HG03575 (cell line): ENCODE measurements at regions not wholly inside any gene's neighbourhood (a gene's known extent, or its start where the extent isn't known, plus 50 kb on each side); places are given as distances from the start of the nearest gene placed in this dataset.

Experiments used
- ATAC-seq: cut with Tn5 transposase; IDR thresholded peaks from one replicate; pipeline ENCODE4 v1.9.1; 2021; ENCODE audit not compliant: unreplicated experiment, insufficient number of reproducible peaks, low FRiP score; ENCODE audit errors: extremely low read depth

DNA sequence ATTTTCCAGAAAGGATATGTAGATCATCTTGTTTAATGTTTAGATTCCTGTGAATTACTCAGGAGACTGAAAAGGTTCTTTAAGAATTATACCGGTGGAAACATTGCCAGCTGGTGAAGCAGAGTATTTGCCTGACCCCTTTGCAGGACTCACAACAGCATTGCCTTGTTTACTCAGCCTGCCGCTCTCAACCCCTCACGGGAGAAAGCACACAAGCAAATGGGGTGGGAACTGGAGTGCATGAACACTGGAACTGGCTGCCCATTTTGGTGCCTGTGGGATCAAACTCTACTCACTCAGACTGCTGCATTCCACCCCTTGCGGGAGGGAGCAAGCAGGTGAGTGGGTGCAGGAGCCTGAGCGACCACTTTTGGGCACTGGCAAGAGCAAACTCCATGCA lies 804.7 kb upstream of the SLITRK1 start:
- ATAC-seq = no peak

DNA sequence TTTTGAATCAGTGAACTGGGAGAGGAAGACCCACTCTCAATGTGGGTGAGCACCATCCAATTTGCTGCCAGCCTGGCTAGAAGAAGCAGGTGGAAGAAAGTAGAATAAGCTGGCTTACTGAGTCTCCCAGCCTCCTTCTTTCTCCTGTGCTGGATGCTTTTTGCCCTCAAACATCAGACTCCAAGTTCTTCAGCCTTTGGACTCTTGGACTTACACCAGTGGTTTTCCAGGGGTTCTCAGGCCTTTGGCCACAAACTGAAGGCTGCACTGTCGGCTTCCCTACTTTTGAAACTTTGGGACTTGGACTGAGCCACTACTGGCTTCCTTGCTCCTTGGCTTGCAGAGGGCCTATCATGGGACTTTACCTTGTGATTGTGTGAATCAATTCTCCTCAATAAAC lies 804.2 kb upstream of the SLITRK1 start:
- no peak for ATAC-seq

DNA sequence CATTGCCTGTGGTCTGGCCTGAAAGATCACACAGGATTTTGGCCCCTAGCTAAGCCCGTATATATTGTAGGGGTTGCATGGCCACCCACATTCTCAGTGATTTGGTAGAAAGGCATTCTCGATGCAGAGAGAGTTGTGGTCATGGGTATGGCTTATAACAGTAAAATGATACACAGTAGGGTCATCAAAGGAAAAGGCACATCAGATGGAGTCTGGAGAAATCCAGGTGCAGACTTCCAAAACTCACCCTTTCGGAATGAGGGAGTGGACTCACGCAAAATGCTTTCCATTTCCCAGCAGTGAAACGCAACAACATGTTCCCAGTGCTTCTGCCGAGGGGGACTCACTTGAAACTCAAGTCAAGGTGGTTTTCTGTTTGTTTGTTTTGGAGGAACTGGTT lies 802.5 kb upstream of the SLITRK1 start:
- no peak for ATAC-seq

DNA sequence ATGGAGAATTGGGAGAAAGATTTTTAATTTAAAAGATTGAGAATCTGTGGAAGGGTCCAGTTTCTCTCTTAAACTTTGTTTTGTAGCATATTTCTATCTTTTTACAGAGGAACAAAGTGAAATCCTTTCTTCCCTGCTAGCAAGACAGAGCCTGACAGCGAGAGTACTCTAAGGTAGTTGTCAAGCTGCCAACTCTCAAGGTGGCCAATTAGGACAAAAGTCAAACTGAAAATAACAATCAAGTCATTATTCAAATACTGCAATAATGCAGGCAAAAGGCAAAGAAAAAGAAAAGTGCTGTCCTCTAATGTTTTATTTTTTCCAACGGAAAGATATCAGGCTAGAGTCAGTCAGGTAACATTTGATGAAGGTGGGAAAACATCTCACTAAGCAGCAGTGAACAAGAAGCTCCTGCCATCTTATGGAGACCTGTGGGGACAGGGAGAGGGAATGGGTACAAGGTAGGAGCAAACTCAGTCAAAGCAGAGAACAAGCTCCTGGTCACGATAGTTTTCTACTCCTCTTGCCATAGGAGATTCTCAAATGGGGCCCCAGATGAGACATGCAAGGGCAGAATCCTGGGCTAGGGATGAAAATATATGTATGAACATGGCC lies 801.9 kb upstream of the SLITRK1 start:
- no peak for ATAC-seq

DNA sequence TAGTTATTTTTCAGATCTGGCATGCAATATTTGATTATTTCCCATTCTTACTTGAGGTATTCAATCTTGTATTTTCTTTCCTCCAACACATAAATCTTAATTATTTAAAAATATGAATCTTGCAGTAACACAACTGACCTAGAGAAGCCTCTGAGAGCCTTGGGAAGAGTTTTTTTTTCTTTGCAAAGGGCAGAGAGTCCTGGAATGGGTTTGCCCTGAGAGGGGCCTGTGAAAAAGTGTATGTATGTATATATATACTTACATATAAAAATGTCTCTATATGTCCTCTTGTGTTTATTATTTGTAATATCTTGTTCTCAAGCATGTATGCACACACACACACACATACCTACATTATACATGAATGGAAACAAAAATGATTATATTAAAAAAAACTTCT lies 801.2 kb upstream of the SLITRK1 start:
- ATAC-seq = no peak

DNA sequence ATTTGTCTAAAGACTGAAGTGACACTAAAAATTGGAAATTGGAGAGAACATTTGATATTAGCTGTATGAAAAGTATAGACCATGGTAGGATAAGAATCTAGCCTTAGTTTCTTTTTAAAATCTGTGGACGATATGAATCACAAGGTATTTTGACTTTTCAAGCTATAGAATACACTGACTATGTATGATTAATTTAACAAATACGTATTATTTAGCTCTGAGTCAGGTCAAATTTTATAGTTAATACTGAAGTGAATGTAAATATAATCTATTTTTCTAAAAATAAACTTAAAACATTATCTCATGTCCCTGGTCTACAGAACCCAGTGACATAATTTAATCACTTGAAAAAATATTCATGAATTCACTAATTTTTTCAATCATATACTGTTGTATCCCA lies 795.6 kb upstream of the SLITRK1 start:
- ATAC-seq = no peak

DNA sequence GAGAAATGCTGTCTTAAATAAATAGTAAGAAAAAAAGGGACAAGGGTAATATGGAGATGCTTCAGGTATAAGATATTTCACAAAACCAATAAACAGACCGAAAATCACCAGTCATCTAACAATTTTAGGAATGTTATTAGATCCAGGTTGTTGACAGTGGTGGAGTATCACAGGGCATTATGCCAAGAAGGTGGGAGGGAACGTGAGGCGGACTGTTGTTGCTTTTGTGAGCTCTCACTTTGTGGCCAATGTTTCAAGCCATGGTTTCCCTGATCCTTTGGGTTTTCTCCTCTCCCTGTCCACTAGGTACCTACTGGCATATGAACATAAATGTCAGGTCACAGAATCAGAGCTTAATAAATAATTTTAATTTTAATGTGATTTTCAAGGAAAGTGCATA lies 790.3 kb upstream of the SLITRK1 start:
- ATAC-seq = no peak

DNA sequence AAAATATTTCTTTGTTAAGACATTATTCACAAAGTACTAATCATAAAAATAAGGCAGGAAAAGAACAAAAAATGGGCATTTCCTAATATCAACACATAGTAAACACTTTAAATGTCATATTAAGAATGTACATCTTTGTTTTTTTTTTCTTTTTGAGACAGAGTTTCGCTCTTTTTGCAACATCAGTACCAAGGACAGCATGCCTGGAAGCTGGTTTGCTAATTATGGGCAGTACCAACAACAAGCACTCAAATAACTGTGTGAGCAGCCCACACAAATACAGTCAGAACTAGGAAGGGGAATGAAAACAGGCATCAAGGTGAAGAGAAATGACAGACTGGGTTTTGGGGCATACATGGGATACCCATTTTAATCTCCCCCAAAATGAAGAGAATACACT lies 788.0 kb upstream of the SLITRK1 start:
- no peak for ATAC-seq

DNA sequence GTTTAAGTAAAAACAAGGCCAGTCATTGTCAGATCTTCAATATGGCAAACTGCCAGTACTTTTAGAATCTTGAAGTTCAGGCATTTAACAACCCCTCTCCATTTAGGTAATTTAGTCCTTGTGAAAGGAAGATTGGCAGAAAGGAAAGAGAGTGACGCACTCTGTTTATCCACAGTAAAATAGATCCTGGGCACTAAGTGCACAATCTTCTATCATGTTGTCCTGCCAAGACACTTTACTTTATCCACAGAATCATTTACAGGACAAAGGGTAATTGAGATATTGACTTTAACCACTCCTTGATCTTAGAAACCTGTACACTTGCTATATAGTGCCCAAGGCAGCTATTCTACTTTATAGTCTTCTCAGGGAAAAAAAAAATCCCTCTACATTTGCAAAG lies 786.4 kb upstream of the SLITRK1 start:
- ATAC-seq = no peak

DNA sequence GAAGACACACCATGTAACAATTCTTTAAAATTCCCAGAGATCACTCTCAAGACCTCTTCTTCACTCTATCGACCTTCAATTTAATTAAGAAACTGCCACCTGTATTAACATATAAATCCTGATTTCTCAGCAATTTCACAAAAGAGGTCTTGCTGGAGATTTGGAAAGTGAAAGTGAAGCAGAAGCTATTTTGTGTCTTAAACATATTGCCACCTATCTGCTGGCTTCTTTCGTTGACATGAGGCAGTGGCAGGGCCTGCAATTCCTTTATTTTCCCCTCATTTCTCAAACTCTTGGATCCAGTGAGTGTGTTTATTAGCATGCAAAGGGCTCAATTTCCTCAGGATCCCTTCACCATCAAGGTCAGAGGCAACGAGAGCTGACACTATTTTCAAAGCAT lies 780.2 kb upstream of the SLITRK1 start:
- no peak for ATAC-seq

DNA sequence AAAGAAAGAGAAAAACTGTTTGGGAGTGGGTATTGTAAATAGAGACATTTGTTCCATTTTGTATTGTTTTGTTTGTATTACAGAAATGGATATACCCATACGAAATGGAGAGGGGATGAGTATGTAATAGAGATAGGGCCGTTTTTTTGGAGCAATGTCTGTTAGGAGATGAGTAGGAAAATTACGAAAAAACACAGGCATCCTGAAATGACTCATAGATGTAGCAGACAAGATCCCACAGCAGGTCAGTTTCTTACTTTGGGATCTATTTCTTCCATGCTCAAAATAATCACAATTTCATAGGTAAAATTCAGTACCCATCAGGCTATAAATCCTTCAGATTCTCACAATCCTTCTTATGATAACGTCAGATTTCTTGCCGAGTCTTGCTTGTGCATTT lies 779.4 kb upstream of the SLITRK1 start:
- ATAC-seq = no peak

DNA sequence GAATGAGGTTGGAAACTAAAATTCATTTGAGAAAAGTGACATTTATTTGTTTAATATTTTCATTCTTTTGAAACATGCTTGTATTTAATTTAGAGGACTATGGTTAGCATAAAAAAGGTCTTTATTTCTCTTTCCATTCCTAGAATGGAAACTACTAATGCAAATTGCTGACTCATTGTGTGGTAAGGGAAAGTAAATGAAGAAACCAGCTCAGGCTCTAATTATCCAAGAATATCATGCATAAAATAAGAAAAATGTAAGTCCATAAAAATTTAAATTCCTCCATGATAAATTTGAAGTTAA lies 777.0 kb upstream of the SLITRK1 start:
- no peak for ATAC-seq

DNA sequence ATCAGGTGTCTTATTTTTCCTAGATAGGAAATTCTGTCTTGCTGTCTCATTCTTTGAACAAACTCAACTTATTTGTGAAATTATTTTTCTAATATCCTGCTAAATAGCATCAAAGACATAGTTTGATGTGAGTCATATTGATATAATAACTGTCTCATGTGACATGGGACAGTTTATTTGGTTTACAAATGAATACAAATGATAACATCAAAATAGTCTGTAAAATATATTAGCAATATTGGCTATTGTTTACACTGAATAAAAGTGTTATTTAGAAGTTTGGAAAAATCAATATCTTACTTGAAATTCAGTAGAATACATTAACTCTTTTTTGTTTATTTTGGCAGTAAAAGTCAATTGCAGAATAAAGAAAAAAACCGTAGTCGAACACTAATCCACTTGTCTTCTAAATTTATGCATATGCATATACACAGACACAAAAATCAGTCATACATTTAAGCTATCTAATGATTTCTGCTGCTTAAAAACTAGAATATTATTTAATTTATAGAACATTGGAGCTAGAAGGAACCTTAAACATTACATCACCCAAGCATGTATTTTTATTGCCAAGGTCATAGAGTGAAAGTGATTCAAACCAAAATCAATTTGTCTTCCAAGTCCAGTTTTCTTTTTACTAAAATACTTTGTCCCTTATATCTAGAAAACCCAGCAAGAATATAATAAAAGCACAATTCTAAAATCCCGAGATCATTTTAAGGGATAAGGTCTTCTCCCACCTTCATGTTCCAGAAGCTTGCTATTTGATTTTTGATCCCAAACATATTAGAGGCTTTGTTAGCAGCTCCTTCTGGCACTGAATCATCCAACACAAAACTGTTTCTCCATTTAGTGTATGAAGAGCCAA lies 776.5 kb upstream of the SLITRK1 start:
- no peak for ATAC-seq

DNA sequence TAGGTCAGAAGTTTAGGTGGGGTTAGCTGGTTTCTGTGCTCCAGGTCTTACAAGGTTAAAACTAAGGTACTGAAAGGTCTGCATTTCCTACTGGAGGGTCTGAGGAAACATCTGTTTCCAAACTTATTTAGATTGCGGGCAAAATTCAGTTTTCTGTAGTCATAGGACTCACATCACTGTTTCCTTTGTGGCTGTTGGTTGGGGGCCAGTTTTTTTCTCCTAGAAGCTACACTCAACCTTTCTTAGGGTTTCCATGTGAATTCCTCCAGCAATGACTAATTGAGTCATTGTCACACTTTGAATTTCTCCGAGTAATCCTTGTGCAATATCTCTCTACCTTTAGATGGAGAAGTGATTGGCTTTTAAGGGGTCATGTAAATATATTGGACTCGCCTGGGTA lies 773.4 kb upstream of the SLITRK1 start:
- ATAC-seq = no peak

DNA sequence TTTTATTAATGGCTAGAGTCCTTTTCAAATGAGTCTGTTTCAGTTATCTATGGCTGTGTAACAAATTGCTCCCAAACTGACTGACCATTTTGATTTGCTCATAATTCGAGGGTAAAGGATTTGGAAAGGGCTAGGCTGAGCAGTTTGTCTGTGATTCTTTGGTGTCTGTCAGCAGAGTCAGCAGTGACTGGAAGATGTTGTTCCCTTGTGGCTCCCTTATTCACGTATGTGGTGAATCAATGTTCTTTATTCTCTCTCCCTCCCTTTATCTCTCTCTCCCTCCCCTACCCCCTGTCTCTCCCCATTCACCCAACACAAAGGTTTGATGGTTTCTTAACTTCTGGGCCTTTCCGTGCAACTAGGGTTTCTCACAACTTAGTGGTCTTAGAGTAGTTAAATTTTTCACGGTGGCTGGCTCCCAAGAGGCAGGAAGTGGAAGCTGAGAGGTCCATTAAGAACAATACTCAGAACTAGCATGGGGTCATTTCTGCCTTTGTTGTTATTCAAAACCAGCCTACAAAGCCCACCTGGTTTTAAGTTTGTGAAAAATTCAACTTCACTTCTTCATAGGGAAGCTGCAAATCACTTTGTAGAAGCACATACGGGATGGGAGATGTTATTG lies 772.5 kb upstream of the SLITRK1 start:
- ATAC-seq = no peak

DNA sequence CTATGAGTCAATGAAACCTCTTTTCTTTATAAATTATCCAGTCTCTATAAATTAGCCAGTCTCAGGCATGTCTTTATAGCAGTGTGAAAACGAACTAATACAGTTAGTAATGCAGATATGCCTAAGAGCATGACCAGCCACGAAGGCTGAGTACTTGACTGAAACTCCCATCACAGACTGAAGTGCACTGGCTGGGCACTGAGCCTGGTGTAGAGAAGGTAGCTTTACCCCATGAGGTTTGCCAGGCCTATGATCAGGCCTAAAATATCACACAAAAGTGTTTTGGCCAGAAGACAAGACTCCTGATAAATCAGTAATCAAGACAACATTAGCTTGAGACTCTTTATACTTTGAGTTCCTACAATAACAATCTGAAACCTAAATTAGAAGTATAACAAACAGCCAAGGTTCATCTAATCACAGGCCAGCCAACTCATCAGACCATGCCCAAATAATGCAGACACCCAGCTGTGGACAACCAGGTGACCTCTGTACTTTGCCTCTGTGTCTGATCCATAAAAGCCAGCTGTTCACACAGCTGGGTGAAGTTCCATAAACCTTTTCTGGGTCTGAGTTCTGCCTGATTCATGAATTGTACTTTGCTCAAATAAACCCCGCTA lies 771.8 kb upstream of the SLITRK1 start:
- no peak for ATAC-seq

DNA sequence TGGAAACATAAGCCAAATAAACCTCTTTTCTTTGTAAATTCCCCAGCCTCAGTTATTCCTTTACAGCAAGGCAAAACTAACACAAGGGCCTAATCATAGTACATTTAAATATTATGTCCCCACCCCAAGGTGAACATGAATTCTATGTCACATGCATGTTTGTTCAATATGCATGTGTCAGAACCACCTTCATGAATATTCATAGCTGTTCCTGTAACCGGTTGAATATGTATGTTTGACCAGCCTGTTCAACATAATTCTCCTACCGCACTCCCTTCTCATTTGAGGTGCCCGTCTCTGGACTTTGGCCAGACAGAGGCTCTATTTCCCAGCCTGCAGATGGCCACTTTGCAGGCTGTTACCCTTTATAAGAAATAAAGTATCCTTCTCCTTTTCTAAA lies 769.4 kb upstream of the SLITRK1 start:
- no peak for ATAC-seq

DNA sequence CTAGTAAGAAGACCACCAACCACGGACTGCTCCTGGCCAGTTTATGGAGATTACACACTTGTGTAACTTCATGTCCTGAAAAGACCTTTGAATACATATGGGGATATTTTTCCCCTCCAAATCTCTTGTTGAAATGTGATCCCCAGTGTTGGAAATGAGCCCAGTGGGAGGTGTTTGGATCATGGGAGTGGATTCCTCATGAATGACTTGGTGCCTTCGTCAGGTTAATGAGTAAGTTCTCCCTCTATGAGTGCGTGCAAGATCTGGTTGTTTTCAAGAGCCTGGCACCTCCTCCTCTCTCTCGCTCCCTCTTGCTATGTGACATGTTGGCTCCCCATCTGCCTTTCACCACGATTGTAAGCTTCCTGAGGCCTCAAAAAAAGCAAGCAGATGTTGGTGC lies 769.0 kb upstream of the SLITRK1 start:
- ATAC-seq = no peak

DNA sequence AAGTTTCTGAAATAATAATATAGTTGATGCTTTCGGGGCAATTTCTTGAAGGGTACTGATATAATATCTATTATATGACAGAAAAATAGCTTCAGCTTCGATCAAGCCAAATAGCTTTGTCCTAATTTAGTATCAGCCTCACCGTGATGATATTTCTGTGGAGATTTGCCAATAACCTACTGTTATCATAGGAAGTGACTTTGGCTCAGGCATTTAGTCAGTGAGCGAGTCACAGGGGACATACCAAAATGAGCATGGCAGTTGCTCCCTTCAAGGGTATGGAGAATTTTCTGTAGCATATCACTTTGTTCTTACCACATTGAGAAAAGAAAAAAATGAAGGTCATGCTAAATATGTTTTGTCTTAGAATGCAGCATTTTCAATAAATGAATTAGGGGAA lies 767.6 kb upstream of the SLITRK1 start:
- ATAC-seq = no peak

DNA sequence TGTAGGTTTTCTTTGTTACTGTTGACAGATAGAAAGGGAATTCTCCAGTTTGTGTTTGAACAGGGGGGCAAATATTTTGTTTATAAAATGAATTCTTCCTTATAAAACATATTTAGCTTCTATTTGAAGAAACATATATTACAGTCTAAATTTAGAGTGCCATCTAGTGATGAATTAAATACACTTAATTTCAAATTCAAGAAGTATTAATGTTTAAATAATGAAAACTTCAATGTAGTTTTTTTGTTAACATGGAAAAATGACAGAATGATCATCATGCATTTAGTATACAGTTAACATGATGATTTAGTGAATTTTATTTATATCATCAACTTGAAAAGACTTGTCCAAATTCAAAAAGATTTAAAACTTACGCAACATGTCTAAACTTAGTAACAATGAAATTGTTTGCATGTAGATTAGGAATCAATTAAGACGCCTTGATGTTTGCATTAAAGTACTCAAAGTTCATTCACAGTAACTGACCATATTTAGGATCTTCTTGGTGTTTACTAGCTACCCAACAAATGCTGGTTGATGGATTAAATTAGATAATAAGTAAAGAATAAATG lies 765.9 kb upstream of the SLITRK1 start:
- no peak for ATAC-seq
